Mucosa of descending colon (tissue), 3 donors: ENCODE measurements at regions not wholly inside any gene's neighbourhood (a gene's known extent, or its start where the extent isn't known, plus 50 kb on each side); places are given as distances from the start of the nearest gene placed in this dataset.
"Not testable (repeated sequence)": the region's sequence is repeated elsewhere in the genome, so short reads cannot be mapped to it uniquely, and the experiment has no call there.

ENCODE experiments used
- ATAC-seq: fragments of 200-7000 bp; cut with Tn5 transposase; one replicate; pipeline ENCODE4 v1.9.1; 2020; ENCODE audit warnings: mild to moderate bottlenecking, moderate library complexity
- DNase-seq, 3 donors: peaks; one replicate each; pipeline ENCODE4 v3.0.0-alpha.2; 2020
- H3K36me3 ChIP-seq: fragments of 200-600 bp; one replicate; pipeline ENCODE4 v1.8.0; 2021; ENCODE audit warnings: low read depth, mild to moderate bottlenecking
- H3K4me1 ChIP-seq: fragments of 200-600 bp; one replicate; pipeline ENCODE4 v1.8.0; 2021; ENCODE audit warnings: low read depth, mild to moderate bottlenecking
- H3K4me3 ChIP-seq: fragments of 200-600 bp; one replicate; pipeline ENCODE4 v1.8.0; 2021; ENCODE audit warnings: mild to moderate bottlenecking
- H3K9me3 ChIP-seq: fragments of 200-600 bp; one replicate; pipeline ENCODE4 v1.8.0; 2021; ENCODE audit warnings: mild to moderate bottlenecking
- CTCF ChIP-seq: fragments of 200-600 bp; IDR thresholded peaks from one replicate; pipeline ENCODE4 v1.8.0; 2022; ENCODE audit warnings: antibody characterized with exemption, mild to moderate bottlenecking
- intact Hi-C, 2 donors: fragments of 100-400 bp; cut with DNase I in 1 of 2; cut with micrococcal nuclease in 1 of 2; formaldehyde crosslinking; loops; one replicate each; pipeline versions ENCODE4 v1.11.0 to v1.11.1; 2022; cut with DNase I, micrococcal nuclease
- donor health status: DM: no; HTN: no; CAD: no; lungs with moderate emphysema.
- donor health status: DM: no; HTN: no; CAD: no.
- donor health status: DM: no; HTN: yes; CAD: no.

- no peak for DNase-seq
- Histone ChIP-seq H3K36me3 (no peaks in the 10 kb centered on the region), H3K4me3 (no peak overlapping the region), H3K9me3 (peaks cover 40% of the 10 kb centered on the region), H3K4me1 (no peaks in the 10 kb centered on the region)
- no peak for TF ChIP-seq CTCF
- no peak for ATAC-seq
- intact Hi-C loops = no loop called here
Measured at GRCh38 chr5:63022403-63022802, 443.8 kb downstream of the LRRC70 start.

GRCh38 chr5:63011158-63011557 lies 432.5 kb downstream of the LRRC70 start:
- no peak for DNase-seq
- intact Hi-C loops = no loop called here
- TF ChIP-seq CTCF = no peak
- H3K4me3 ChIP-seq = no peak overlapping the region
- peaks cover 47% of the 10 kb centered on the region for H3K9me3 ChIP-seq
- H3K4me1 ChIP-seq = no peaks in the 10 kb centered on the region
- ATAC-seq = no peak
- H3K36me3 ChIP-seq = no peaks in the 10 kb centered on the region

DNA sequence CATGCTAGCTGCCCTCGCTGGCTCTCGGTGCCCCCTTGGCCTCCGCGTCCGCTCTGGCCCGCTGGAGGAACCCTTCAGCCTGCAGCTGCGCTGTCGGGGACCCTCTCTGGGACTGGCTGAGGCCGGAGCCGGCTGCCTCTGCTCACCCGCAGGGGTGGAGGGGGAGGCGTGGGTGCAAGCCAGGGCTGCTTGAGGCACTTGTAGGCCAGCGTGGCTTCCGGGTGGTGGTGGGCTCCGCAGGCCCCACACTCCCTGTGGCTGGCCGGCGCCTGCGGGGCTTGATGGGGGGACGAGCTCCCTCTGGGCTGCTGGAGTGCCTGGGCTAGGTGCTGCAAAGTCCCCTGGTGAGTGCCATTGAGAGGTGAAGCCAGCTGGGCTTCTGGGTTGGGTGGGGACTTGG lies 429.6 kb downstream of the LRRC70 start:
- Histone ChIP-seq H3K4me3 (no peak overlapping the region), H3K4me1 (no peaks in the 10 kb centered on the region), H3K36me3 (no peaks in the 10 kb centered on the region), H3K9me3 (peaks cover 56% of the 10 kb centered on the region)
- DNase-seq (peak in 1 of 3 donors; percentile 37), ATAC-seq (no peak)
- no peak for TF ChIP-seq CTCF
- intact Hi-C loops = no loop called here

GRCh38 chr5:62994842-62995241 lies 416.2 kb downstream of the LRRC70 start:
- ATAC-seq, intact Hi-C loops, H3K4me3 ChIP-seq: not testable (repeated sequence)

DNA sequence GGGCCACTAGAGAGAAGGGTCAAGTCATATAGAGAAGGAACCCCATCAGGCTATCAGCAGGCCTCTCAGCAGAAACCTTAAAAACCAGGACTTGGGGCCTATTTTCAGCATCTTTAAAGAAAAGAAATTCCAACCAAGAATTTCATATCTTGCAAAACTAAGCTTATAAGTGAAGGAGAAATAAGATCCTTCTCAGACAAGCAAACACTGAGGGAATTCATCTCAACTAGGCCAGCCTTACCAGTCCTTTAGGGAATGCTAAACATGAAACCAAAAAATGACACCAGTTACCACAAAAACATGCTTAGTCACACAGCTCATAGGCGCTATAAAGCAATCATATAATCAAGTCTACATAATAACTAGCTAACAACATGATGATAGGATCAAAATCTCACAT lies 407.1 kb downstream of the LRRC70 start:
- DNase-seq (no peak), ATAC-seq (no peak)
- intact Hi-C loops = no loop called here
- H3K9me3 ChIP-seq = peaks cover 76% of the 10 kb centered on the region
- no peaks in the 10 kb centered on the region for H3K36me3 ChIP-seq
- H3K4me3 ChIP-seq = no peak overlapping the region
- no peaks in the 10 kb centered on the region for H3K4me1 ChIP-seq
- no peak for TF ChIP-seq CTCF

More at GRCh38 chr5:62994842-62995241, 416.2 kb downstream of the LRRC70 start:
- not testable (repeated sequence) for DNase-seq, H3K4me1 ChIP-seq, H3K36me3 ChIP-seq
- peaks cover 33% of the 10 kb centered on the region for H3K9me3 ChIP-seq

DNA sequence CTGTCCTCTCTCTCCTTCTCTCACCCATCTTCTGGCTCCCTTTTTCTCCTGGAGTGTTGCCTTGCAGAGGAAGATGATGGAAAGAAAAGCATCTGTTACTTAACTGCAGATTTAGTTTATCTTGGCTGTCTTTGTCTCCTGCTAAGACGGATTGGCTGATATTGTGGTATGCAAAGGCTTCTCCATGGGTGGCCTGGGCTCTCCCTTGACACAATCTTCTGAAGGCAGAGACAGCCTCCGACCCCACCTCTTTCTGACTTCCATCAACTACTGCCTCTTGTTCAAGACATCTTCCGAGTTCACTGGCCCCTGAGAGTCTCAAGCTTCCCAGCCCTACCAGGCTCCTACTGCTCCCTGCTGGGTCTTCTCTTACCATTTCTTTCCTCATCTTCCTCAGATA lies 403.7 kb downstream of the LRRC70 start:
- DNase-seq (no peak), ATAC-seq (no peak)

More for the DNA sequence above, 403.7 kb downstream of the LRRC70 start:
- intact Hi-C loops = no loop called here
- Histone ChIP-seq H3K9me3 (peaks cover 61% of the 10 kb centered on the region), H3K4me1 (no peaks in the 10 kb centered on the region), H3K4me3 (no peak overlapping the region), H3K36me3 (no peaks in the 10 kb centered on the region)
- TF ChIP-seq CTCF = no peak
